ENCODE measurements at regions not wholly inside any gene's neighbourhood (a gene's known extent, or its start where the extent isn't known, plus 50 kb on each side); places are given as distances from the start of the nearest gene placed in this dataset.
"Not testable (repeated sequence)": the region's sequence is repeated elsewhere in the genome, so short reads cannot be mapped to it uniquely, and the experiment has no call there.

- DNase-seq = no peak
Observed at GRCh38 chr2:15753811-15754702, 162.4 kb downstream of the DDX1 start.

- no peak for DNase-seq
Observed at GRCh38 chr2:15754703-15755099, 163.0 kb downstream of the DDX1 start.

- DNase-seq = no peak
Observed at GRCh38 chr2:15755528-15755927, 163.9 kb downstream of the DDX1 start.

GRCh38 chr2:15756011-15756550, 164.4 kb downstream of the DDX1 start:
- DNase-seq = no peak

- DNase-seq = no peak
Observed at GRCh38 chr2:15756882-15757819, 165.5 kb downstream of the DDX1 start.

- DNase-seq = no peak
Observed at GRCh38 chr2:15757820-15758586, 166.3 kb downstream of the DDX1 start.

GRCh38 chr2:15758848-15759247, 167.2 kb downstream of the DDX1 start:
- DNase-seq = no peak

- no peak for DNase-seq
Observed at GRCh38 chr2:15759385-15759784, 167.7 kb downstream of the DDX1 start.

- not testable (repeated sequence) for DNase-seq
Observed at GRCh38 chr2:15759791-15760190, 168.1 kb downstream of the DDX1 start.

GRCh38 chr2:15760232-15760910, 168.7 kb downstream of the DDX1 start:
- no peak for DNase-seq

GRCh38 chr2:15761056-15761455, 169.4 kb downstream of the DDX1 start:
- no peak for DNase-seq

- no peak for DNase-seq
Observed at GRCh38 chr2:15761910-15762309, 170.2 kb downstream of the DDX1 start.

- no peak for DNase-seq
Observed at GRCh38 chr2:15762449-15762848, 170.8 kb downstream of the DDX1 start.

GRCh38 chr2:15763106-15763821, 171.6 kb downstream of the DDX1 start:
- no peak for DNase-seq

GRCh38 chr2:15763822-15764682, 172.4 kb downstream of the DDX1 start:
- DNase-seq = no peak

- DNase-seq = no peak
Observed at GRCh38 chr2:15764683-15765011, 173.0 kb downstream of the DDX1 start.

- DNase-seq = no peak
Observed at GRCh38 chr2:15765211-15765610, 173.5 kb downstream of the DDX1 start.

GRCh38 chr2:15765686-15766302, 174.1 kb downstream of the DDX1 start:
- DNase-seq = no peak

GRCh38 chr2:15766303-15766861, 174.0 kb upstream of the MYCN start:
- DNase-seq = no peak
